ENCODE measurements at regions not wholly inside any gene's neighbourhood (a gene's known extent, or its start where the extent isn't known, plus 50 kb on each side); places are given as distances from the start of the nearest gene placed in this dataset.

DNA sequence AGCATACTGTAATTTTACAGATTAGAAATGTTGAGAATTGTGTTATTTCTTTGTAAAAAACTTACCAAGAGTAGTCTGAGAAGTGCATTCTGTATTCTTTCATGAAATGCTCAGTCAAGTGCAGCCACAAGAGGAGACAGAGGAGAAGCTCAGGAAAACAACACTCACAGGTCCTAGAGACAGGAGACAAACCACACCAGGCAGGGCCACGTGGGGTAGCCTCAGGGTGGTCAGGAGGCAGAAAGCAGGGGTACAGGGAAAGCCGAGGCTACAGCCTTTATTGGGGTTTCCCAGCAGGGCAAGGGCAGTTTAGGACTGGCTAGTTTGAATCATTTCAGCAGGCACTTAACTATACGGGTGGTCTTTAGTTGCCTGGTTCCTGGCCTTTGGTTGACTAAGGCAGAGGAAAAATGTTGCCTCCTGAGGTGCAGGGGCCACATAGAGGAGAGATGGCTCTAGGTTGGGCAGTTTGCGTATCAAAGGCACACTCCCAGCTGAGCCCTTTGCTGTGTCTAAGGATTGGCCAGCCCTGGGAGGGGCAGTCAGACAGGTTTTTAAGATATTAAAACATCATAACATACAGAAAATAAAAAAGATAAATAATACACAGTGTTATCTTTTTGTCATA, 230.9 kb upstream of the ANKRD55 start:
- 88 to 91% methylated on average over 4 of the region's 4 CpGs for WGBS, 2 donors

GRCh38 chr5:56461584-56461983, 228.5 kb upstream of the ANKRD55 start:
- DNase-seq, result no peak
- Histone ChIP-seq H3K4me3 (no peak overlapping the region), H3K27ac (no peak overlapping the region), H3K27me3 (no peaks in the 10 kb centered on the region), H3K36me3 (no peaks in the 10 kb centered on the region), H3K9me3 (no peaks in the 10 kb centered on the region), H3K4me1 (peaks cover 0 to 17% (median 8%) of the 10 kb centered on the region in 4 donors)
- no peak for ATAC-seq (ENCODE audit: low FRiP score in 2 of 2)
- TF ChIP-seq POLR2A (IDR thresholded peaks at IDR 0.05) (no peak), CTCF (IDR thresholded peaks at IDR 0.05) (no peak), POLR2AphosphoS5 (IDR thresholded peaks at IDR 0.05) (no peak), EP300 (IDR thresholded peaks at IDR 0.05) (no peak)
- 87 to 95% methylated on average over 4 of the region's 4 CpGs for WGBS, 2 donors

More for the DNA sequence above, 230.9 kb upstream of the ANKRD55 start:
- H3K27ac ChIP-seq, result no peak overlapping the region
- no peak for DNase-seq
- peaks cover 0 to 17% (median 8%) of the 10 kb centered on the region in 4 donors for H3K4me1 ChIP-seq
- no peak for ATAC-seq (ENCODE audit: low FRiP score in 2 of 2)
- H3K9me3 ChIP-seq, result no peaks in the 10 kb centered on the region
- no peak for TF ChIP-seq CTCF (IDR thresholded peaks at IDR 0.05)
- no peak for TF ChIP-seq EP300 (IDR thresholded peaks at IDR 0.05)
- no peak for TF ChIP-seq POLR2A (IDR thresholded peaks at IDR 0.05)
- no peak for TF ChIP-seq POLR2AphosphoS5 (IDR thresholded peaks at IDR 0.05)
- H3K36me3 ChIP-seq, result no peaks in the 10 kb centered on the region
- no peak overlapping the region for H3K4me3 ChIP-seq
- no peaks in the 10 kb centered on the region for H3K27me3 ChIP-seq

DNA sequence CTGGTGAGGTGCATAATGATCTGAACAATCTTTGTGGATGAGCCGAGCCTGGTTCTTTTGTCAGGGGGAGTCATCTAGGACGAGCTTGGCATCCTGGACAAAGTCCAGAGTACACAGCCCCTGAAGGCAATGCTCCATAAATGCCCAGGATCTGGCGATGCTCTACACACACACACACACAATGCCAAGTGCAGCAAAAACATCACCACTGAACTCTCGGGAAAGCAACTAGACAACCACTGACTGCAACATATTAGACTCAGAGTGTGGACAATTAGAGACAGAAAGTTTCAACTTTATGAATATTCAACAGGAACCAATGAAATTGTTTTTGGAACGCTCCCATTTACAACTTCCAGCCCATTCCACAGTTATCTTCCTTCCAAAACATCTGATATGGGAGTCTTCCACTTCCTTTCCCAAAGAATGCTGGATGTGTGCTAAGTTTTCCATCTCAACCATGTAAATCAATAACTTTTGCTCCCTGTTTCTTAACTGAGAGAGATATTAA, 227.6 kb upstream of the ANKRD55 start:
- H3K4me1 ChIP-seq, result peaks cover 0 to 14% (median 4%) of the 10 kb centered on the region in 4 donors
- DNase-seq, result no peak
- H3K27ac ChIP-seq, result no peak overlapping the region
- H3K27me3 ChIP-seq, result no peaks in the 10 kb centered on the region
- TF ChIP-seq POLR2AphosphoS5 (IDR thresholded peaks at IDR 0.05) (no peak), EP300 (IDR thresholded peaks at IDR 0.05) (no peak), CTCF (IDR thresholded peaks at IDR 0.05) (no peak), POLR2A (IDR thresholded peaks at IDR 0.05) (no peak)
- H3K36me3 ChIP-seq, result no peaks in the 10 kb centered on the region
- 49 to 51% methylated on average over 2 to 5 of the region's 5 CpGs for WGBS, 2 donors
- no peak for ATAC-seq (ENCODE audit: low FRiP score in 2 of 2)
- no peaks in the 10 kb centered on the region for H3K9me3 ChIP-seq
- H3K4me3 ChIP-seq, result no peak overlapping the region

DNA sequence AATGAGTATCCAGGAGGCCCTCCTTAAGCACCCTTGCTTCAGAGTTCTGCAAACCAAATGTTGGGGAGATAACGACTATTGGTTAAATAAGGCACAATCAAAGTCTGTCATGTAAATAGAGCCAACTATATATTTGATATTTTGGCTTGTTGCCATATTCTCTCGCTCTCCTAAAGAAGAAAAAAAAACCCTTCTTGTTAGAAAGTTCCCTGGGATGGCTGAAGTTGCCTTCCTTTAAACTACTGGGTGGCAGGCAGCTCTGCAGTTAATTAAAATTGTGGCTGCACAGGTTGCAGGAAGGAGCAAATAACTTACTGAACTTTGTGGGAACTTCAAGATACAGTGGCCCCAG, 227.0 kb upstream of the ANKRD55 start:
- Histone ChIP-seq H3K27me3 (no peaks in the 10 kb centered on the region), H3K27ac (no peak overlapping the region), H3K9me3 (no peaks in the 10 kb centered on the region), H3K36me3 (no peaks in the 10 kb centered on the region), H3K4me1 (peaks cover 0 to 8% (median 0%) of the 10 kb centered on the region in 4 donors), H3K4me3 (no peak overlapping the region)
- TF ChIP-seq POLR2A (IDR thresholded peaks at IDR 0.05) (no peak), POLR2AphosphoS5 (IDR thresholded peaks at IDR 0.05) (no peak), CTCF (IDR thresholded peaks at IDR 0.05) (no peak), EP300 (IDR thresholded peaks at IDR 0.05) (no peak)
- DNase-seq (no peak), ATAC-seq (ENCODE audit: low FRiP score in 2 of 2) (no peak)
- 77 to 81% methylated on average over 2 of the region's 2 CpGs for WGBS, 2 donors

Data from upper lobe of left lung (tissue), 6 donors.